Dedifferentiated amniotic fluid mesenchymal stem cell (primary cell): ENCODE measurements at regions not wholly inside any gene's neighbourhood (a gene's known extent, or its start where the extent isn't known, plus 50 kb on each side); places are given as distances from the start of the nearest gene placed in this dataset.
"Not testable (repeated sequence)": the region's sequence is repeated elsewhere in the genome, so short reads cannot be mapped to it uniquely, and the experiment has no call there.

Experiments
- DNase-seq: peaks from one replicate; pipeline ENCODE4 v3.0.0-alpha.2; 2016; ENCODE audit errors: extremely low spot score

- DNase-seq = no peak
These were observed 165.5 kb upstream of the RORB start for GRCh38 chr9:74331607-74332006.

GRCh38 chr9:74333384-74334032 is 163.6 kb upstream of the RORB start:
- no peak for DNase-seq

GRCh38 chr9:74334271-74334670 is 162.9 kb upstream of the RORB start:
- DNase-seq = no peak

GRCh38 chr9:74336161-74336560 is 161.0 kb upstream of the RORB start:
- DNase-seq = no peak

- no peak for DNase-seq
These were observed 148.4 kb upstream of the RORB start for GRCh38 chr9:74348777-74349176.

GRCh38 chr9:74355107-74355506 is 142.0 kb upstream of the RORB start:
- DNase-seq = no peak

GRCh38 chr9:74357577-74357976 is 139.6 kb upstream of the RORB start:
- no peak for DNase-seq

GRCh38 chr9:74358959-74359358 is 138.2 kb upstream of the RORB start:
- no peak for DNase-seq

- DNase-seq = no peak
These were observed 135.6 kb upstream of the RORB start for GRCh38 chr9:74361508-74361907.

- no peak for DNase-seq
These were observed 134.7 kb upstream of the RORB start for GRCh38 chr9:74362423-74362822.

- DNase-seq = no peak
These were observed 131.0 kb upstream of the RORB start for GRCh38 chr9:74366111-74366510.

- DNase-seq = no peak
These were observed 127.3 kb upstream of the RORB start for GRCh38 chr9:74369844-74370243.

GRCh38 chr9:74373348-74373747 is 123.8 kb upstream of the RORB start:
- DNase-seq = no peak

- DNase-seq = no peak
These were observed 117.4 kb upstream of the RORB start for GRCh38 chr9:74379718-74380117.

- DNase-seq = no peak
These were observed 105.3 kb upstream of the RORB start for GRCh38 chr9:74391816-74392215.

- no peak for DNase-seq
These were observed 93.6 kb upstream of the RORB start for GRCh38 chr9:74403581-74403980.

- no peak for DNase-seq
These were observed 92.5 kb upstream of the RORB start for GRCh38 chr9:74404620-74405019.

- no peak for DNase-seq
These were observed 90.0 kb upstream of the RORB start for GRCh38 chr9:74407166-74407565.

GRCh38 chr9:74412236-74412979 is 84.7 kb upstream of the RORB start:
- no peak for DNase-seq

- DNase-seq = no peak
These were observed 83.3 kb upstream of the RORB start for GRCh38 chr9:74413876-74414275.

- no peak for DNase-seq
These were observed 82.8 kb upstream of the RORB start for GRCh38 chr9:74414325-74414724.

- no peak for DNase-seq
These were observed 81.1 kb upstream of the RORB start for GRCh38 chr9:74415995-74416394.

- not testable (repeated sequence) for DNase-seq
These were observed 72.6 kb upstream of the RORB start for GRCh38 chr9:74424488-74424887.

- DNase-seq = no peak
These were observed 65.7 kb upstream of the RORB start for GRCh38 chr9:74431467-74431866.
